Putamen (tissue), 1 donor: ENCODE measurements at regions not wholly inside any gene's neighbourhood (a gene's known extent, or its start where the extent isn't known, plus 50 kb on each side); places are given as distances from the start of the nearest gene placed in this dataset.
"Not testable (repeated sequence)": the region's sequence is repeated elsewhere in the genome, so short reads cannot be mapped to it uniquely, and the experiment has no call there.

Experiments
- DNase-seq: peaks from one replicate; pipeline ENCODE4 v3.0.0-alpha.2; 2016; ENCODE audit warnings: low spot score

DNA sequence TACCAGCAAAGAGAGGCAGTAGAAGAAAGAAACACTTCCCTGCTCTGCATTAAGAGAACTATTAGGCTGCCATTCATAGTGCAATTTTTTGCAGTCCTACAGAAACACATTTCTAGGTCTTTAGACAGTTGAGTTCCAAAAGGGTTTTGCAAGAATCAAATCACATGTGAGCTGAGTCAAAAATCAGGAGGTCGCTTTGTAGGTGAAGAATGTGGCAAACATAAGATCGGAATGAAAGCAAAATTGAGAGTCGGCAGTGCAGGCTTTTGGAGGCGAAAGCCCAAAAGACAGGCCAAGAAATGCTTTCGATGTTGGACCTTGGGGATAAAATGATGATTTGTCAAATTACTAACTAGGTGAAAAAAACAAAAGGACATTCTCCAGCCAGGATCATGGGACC is 213.5 kb upstream of the NRIP1 start:
- no peak for DNase-seq

DNA sequence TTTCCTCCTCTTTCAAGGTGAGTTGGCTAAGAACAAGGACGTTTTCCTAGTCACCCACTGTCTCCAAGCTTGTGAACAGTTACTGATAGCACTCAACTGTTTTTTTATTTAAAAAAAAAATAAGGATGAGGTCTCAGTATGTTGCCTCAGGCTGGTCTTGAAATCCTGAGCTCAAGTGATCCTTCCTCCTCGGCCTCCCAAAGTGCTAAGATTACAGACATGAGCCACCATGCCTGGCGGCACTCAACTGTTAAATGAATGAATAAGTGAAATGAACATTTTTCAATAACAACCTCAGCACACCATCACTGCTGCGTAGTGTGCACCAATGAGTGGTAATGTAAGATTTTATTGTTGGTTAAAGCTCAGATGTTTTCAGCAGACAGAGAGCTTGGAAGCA is 214.1 kb upstream of the NRIP1 start:
- DNase-seq, result no peak

DNA sequence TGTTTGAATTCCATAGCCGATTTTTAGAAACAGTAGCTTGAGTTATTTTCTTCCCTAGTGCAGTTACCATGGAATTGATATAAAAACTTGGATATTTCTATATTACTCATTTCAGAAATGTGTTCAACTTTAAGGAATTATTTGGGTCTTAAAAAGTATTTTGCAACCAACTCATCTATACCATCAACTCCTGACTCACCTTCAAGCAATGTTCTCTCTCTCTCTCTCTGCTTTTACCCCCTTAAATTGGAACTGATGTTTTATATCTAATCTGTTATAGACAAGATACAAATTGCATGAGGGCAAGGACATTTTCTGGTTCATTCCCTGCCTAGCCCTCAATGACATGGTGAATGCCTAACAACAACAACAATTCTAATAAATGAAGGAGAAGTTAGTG is 214.7 kb upstream of the NRIP1 start:
- DNase-seq, result no peak

DNA sequence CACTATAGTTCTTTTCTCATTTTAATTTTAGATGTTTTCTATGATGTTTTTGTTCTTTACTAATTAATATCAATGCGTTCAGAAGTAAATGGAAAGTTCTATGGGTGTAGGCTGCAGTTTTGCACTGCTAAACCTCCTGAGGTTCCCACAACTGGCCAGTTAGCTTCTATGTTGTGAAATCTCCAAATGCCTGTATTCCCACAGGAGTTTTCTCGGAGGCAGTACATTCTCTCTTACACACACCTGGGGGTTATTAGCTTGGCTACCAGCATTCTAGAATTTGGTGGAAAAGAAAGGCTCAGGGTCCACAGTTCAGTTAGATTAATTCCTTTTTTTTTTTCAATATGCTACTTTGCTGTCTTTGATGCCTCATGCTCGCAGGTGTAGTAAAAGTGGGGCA is 216.9 kb upstream of the NRIP1 start:
- DNase-seq, result no peak

DNA sequence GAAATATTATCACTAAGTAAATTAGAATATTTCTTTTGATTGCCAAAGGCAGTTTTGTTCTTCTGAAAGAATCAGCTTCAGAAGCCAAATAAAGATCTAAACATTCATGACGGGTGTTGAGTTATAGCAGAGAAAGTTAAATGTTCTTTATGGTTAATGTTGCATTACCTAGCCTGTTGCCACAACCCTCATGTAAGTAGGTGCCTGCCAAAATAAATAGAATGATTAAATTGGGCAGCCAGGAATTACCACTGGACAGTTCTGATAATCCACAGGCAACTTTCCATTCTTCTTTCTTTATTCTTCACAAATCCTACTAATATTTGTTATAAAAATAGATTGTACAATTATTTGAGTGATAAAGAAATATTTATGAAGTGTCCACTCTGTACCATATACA is 217.9 kb upstream of the NRIP1 start:
- no peak for DNase-seq

DNA sequence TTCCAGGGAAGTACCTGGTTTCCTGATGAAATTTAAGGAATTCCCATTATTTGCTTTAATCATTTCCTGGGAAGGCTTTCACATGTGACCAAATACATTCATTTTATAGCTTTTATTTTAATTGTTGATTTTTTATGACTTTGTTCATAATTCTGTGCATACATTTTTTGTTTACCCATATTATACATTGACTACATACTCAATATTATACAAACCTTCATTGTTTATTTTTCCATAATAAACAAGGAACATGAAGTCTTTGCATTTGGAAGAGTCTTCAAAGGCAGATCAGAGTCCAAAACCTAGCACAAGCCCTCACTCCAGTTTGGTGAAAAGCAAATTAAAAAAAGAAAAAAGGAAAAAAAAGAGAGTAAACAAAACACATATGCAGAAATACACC is 218.3 kb upstream of the NRIP1 start:
- no peak for DNase-seq

DNA sequence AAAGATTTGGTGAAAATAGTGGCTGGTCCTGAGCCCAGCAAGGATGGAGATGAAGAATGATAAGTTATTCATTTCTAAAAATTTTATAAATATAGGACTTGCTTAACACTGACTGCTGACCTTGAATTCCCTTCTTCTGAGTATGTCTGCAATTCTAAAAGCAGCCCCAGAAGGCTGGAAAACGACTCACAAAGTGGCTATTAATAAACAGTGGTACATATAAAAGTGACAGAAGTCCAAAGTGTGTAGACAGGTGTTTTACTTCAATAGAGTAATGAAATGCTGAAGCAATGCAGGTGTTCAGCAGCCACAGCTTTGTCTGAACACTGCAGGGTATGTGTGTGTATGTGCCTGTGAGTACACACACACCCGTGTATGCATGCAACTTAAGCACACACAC is 219.0 kb upstream of the NRIP1 start:
- no peak for DNase-seq

DNA sequence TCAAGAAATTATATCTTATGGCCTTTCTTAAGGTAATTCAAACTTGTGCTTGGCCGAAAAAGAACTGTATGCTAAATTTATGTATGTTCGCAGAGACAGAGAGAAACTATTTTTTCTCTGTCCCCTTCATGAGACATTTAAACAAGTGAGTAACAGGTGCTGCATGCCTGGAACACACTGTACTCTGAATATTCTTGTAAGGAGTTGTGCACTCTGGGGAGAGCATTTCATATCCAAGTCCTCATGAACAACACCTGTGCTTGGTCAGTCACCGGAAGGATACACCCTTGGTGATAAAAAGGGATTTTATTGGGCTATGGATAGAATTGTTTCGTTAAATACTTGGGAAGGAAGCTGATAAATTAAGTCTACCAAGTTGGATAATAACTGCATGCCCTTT is 220.8 kb upstream of the NRIP1 start:
- no peak for DNase-seq

DNA sequence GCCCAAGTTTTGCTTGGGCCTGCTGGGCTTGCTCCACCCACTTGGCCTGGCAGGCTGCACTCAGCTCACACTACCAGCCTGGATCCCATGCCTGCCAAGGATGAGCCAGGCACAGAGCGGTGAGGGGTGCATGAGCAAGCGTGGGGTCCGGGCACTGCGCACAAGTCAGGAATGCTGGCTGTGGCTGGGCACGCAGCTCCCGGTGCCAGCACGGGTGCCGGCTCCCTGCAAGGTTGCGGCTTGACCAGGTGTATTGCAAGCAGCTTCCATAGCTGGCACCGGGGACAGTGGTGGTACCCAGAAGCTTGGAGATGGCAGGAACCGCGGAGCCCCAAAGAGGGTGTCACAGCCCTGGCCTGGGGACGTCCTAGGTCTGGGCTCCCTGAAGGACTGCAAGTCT is 224.4 kb upstream of the NRIP1 start:
- DNase-seq, result no peak

DNA sequence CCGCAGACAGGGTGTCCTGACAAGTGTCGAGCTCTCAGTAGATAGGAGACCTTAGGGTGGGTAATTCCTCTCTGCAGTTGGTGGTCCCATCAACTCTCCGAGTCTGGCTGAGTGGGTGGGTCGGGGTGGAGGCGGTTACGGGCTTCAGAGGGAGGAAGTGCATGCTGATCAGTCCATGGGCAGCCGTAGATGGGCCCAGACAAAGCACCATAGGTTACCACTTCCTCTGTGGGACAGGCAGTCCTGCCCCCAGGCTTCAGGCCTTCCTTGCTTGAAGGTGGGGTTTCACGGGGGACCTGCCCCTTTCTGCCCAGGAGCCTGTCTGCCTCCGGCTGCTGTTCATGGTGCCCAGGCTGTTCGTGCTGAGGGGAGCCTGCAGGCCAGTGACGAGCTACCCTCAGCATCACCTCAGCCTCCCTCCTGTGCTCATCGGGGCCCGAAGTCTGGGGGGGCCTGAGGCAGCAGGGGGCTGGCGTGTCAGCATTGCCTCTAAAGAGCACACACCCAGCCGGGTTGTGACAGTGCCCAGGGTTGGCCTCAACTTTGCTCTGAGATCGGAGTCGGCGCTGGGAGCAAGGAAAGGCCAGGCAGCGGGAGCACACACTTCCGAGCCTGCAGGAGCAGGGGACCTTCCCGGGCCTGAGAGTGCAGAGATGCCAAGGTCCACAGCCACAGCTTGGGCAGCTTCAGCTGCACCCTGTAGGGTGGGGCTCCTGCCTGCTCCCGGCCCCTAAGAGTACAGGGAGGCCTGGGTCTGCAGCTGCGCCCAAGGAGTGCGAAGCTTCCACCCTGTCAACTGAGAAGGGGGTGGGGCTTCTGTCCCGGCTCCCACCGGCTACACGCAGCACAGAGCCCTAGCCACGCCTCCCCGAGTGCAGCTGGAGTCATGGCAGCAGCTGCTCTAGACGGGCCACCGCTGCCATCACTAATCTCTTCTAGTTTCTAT is 225.4 kb upstream of the NRIP1 start:
- no peak for DNase-seq

DNA sequence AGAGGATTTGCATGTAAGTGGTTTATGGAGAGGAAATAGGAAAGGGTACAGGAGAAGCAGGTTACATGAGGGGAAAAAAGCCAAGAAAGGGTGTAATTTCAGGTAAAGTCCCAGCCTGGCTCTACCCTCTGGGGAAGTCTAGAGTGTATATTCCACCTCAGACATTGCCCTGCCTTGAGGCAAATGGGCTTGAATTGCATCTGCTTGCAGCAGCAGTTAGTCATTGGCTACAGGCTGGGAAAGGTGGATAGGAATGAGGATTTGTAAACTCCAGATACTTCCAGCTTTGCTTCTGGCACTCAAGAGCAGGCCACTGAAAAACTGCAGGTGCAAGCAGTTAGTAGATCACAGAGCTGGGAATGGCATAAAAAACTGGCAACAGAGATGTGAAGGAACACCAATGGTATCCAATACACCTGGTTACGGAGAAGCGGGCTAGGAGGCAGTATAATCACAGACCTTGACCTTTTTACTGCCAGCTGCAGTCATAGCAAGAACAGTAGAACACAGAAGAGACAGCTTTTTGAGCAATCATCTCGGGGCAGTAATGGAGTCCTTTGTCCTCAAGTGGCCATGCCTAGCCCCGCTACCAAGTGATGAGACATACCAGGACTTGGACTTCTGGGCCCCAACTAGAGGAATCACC is 226.9 kb upstream of the NRIP1 start:
- no peak for DNase-seq

DNA sequence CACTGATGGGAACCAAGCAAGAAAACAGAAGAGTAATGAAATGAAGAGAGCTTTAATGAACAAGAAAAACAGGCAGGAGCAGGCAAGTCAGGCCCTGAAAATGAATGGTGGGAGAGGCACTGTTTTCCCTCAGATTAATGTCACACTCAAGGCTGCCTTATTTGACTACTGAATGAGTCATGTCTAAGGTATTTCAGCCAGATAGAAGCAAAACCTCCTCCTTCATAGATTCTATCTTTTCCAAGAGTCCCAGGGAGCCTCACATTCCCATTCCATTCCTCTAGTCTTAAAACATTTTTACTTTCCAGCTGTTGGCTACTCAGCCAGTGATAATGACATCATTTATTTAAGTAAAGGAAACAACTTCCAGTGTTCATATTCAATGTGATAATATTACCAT is 228.4 kb upstream of the NRIP1 start:
- no peak for DNase-seq

DNA sequence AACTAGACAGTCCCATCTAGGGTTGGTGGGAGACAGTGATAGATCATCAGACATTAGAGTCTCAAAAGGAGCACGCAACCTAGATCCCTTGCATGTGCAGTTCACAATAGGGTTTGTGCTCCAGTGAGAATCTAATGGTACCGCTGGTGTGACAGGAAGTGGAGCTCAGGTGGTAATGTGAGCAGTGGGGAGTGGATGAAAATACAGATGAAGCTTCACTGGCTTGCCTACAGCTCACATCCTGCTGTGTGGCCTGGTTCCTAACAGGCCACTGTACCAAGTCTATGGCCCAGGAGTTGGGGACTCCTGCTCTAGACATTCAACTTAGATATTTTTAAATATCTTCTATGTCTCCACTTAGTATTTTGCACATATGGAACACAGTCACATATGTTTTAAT is 231.1 kb upstream of the NRIP1 start:
- no peak for DNase-seq

DNA sequence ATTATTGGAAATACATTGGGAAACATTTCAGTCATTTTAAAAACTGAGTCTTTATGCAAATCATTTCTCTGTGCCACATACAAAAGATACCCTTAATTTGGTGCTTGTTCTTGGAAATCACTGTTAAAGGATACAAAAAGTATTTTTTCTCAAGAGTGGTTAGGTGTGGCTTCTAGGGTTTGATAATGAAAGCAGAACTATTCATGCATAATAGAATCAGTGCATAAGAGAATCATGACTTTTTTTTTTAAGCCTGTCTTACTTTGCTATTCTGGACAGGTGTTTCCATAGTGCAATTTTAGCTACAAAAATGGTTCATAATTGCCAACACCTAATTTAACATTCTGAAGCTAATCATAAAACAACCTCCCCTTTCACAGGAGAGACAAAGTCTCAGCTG is 233.0 kb upstream of the NRIP1 start:
- DNase-seq, result no peak

DNA sequence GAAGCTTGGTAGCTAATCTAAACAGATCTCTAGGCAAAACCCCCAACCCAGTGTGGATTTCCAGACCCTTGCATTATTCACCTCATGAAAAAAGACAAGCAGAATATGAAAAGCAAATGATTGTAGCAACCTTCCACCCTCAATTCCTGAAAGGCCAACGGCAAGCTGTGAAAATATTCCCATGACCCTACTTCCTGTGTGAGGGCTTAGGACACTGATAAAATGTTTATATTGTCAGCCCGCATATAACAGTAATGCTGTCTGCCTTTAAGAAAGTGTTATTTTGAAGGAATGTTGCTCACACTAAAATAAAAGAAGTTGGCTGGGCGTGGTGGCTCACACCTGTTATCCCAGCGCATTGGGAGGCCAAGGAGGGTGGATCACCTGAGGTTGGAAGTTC is 233.5 kb upstream of the NRIP1 start:
- no peak for DNase-seq

DNA sequence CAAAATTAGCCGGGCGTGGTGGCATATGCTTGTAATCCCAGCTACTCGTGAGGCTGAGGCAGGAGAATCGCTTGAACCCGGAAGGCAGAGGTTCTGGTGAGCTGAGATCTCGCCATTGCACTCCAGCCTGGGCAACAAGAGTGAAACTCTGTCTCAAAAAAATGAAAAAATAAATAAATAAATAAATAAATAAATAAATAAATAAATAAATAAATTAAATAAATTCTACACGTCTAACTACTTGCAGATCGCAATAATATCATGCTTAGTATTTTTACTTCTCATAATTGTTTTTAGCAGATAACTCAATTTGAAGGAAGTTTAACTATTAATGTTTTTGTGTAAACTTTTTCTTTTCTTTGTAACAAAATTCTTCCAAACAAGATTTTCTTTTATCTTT is 234.0 kb upstream of the NRIP1 start:
- not testable (repeated sequence) for DNase-seq

DNA sequence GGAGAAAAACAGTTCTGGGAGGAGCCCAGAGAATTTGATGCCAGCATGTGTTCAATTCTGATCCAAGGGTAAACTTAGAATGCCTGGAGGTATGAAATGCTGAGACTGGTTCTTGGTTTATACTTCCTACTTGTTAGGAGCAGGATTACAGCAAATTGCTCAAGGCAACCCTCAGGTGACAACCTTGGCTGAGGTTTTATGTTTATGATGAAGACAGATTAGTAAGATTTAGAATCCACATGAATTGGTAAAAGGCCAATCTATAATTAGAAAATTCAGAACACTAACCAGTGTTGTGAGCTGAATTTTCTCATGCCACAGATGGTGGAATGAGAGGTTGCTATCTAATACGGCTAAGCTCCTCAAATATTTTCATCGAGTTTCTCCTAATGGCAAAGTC is 235.3 kb upstream of the NRIP1 start:
- DNase-seq, result no peak

DNA sequence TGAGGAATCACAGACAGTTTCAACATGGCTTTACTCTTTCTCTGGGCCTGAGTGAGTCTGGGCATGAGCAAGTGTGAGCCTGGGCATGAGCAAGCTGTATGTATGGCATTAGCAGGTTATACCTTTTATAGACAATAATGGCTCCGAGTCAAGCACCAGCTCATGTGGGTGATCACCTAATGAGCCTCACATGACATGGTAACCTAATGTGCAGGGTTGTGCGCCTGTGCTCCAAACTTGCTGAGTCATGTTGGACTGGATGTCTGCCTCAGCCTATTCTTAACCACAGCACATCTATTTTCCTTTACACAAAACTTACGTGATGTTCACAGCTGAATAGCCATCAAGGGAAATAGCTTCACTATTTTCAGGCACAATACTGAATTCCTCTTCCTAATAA is 236.2 kb upstream of the NRIP1 start:
- DNase-seq, result no peak

DNA sequence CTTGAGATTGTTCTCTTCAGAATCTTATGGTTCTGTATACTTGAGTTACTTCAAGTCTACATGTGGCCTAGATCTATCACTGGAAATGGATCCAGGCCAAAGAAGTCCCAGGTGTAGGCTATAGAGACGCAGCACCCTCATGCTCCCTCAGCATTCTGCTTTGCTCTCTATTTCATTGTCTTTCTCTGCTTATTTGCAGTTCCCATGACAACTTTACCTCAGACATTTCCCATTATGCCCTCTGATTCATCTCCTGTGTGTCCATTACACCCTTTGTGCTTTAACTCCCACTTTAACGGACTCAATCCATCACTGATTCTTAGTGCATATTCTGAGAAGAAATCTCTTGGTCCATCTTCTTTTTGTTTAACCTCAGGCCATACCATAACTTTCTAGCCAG is 236.9 kb upstream of the NRIP1 start:
- no peak for DNase-seq

DNA sequence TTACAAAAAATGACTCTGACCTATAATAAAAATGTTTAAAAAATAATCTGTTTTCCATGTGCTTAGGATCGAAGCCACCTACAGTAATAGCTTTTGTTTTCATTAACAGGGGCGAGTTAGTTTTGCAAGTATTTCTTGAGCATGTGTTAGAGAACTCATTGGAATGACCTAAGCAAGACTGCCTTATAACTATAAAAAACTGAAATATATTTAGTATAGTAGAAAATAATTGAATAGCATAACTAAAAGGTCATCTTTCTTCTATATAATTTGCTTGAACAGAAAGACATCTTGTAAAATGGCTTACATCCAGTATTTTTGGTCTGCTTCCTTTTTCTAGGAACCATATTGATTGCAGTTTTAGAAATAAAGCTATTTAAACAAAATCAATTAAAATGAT is 241.5 kb upstream of the NRIP1 start:
- no peak for DNase-seq

DNA sequence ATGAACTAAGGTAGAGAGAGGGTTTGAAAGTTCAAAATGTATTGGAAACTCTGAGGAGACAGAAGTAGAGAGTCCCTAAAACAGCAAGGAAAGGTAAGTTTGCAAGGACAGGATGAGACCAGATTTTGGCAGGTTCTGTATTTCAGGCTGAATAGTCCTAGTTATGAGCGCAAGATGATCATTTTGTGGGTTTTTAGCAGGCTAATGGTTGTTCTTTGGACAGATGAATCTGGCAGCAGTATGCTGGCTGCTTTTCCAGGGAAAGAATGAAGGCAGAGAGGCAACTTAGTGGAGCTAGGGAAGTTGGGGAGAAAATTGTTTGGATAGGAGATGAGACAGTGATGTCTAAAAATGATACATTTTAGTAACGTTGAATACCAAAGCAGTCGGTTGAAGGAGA is 243.5 kb upstream of the NRIP1 start:
- no peak for DNase-seq

DNA sequence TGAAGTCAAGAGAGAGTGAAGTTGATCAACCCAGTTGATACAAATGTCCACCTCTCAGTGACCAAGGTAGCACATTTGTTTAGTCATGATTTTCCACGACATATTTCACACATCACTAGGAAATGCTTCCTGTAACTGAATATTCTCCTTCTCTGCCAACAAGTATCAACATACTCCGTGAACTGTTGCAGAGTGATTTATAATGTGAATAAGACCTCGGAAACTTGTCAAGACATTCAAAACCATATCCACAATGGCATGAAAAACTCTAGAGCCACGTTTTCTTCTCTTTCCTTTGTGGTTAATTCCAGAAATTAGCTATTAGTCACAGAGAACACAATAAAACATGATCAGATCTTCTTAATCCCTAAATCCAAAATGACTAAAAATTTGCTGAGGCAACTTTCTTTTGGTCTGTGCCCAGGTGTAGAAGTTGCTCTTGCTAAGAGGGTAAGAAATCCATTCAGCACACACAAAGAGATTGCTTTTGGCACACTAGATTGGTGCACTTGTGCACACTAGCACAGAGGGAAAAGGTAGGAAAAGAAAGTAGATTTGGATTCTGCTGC is 244.3 kb upstream of the NRIP1 start:
- no peak for DNase-seq

DNA sequence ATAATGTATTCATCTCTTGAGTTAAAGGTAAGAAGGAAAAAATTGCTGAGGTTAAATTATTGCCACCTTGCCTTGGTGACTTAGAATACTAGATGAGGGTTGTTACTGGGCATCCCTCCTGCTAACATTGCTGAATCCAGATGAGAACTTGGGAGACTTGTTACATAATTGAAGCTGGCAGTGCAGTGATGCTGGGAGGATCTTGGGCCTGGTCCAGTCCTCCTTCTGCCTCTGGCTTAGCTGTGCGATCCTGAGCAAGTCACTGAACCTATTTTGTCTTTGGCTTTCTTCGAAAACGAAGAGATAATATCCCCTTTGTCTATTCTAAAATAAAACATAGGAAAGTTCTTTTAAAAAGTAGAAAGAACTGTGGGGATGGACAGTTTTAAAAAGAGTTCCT is 244.9 kb upstream of the NRIP1 start:
- peak; percentile 4 for DNase-seq
